Natural killer cell treated with Interleukin-12 subunit alpha and Interleukin-12 subunit beta and Interleukin-15 and Interleukin-18, amount 100 ng/mL, for 72 hours (primary cell): ENCODE measurements at regions not wholly inside any gene's neighbourhood (a gene's known extent, or its start where the extent isn't known, plus 50 kb on each side); places are given as distances from the start of the nearest gene placed in this dataset.
"Not testable (repeated sequence)": the region's sequence is repeated elsewhere in the genome, so short reads cannot be mapped to it uniquely, and the experiment has no call there.

ENCODE experiments used
- ATAC-seq, 2 donors: fragments of 150-1000 bp; cut with Tn5 transposase in 1 of 2; sonication (Bioruptor Pico), chemical (Tn5 transposase) in 1 of 2; 2 replicates each; pipeline ENCODE4 v1.10.0; 2021
- DNase-seq: peaks from one replicate; pipeline ENCODE4 v3.0.0; 2022; ENCODE audit warnings: low spot score
- H3K27ac Mint-ChIP-seq, 2 donors: 1 replicate in 1 of 2; 2 replicates in 1 of 2; pipeline ENCODE4 v1.8.0; 2022; ENCODE audit warnings: mixed read lengths in 2 of 2, mild to moderate bottlenecking in 1 of 2, moderate library complexity in 1 of 2
- H3K27me3 Mint-ChIP-seq, 2 donors: 1 replicate in 1 of 2; 2 replicates in 1 of 2; pipeline ENCODE4 v1.8.0; 2022; ENCODE audit warnings: mixed read lengths in 2 of 2
- H3K36me3 Mint-ChIP-seq: one replicate; pipeline ENCODE4 v1.8.0; 2022; ENCODE audit warnings: mixed read lengths
- H3K4me1 Mint-ChIP-seq, 2 donors: 1 replicate in 1 of 2; 2 replicates in 1 of 2; pipeline ENCODE4 v1.8.0; 2022; ENCODE audit warnings: low read depth in 2 of 2, mixed read lengths in 2 of 2, mild to moderate bottlenecking in 1 of 2
- H3K4me3 Mint-ChIP-seq: one replicate; pipeline ENCODE4 v1.8.0; 2022; ENCODE audit warnings: mixed read lengths
- H3K9me3 Mint-ChIP-seq: 2 replicates; pipeline ENCODE4 v1.8.0; 2022; ENCODE audit warnings: mixed read lengths

DNA sequence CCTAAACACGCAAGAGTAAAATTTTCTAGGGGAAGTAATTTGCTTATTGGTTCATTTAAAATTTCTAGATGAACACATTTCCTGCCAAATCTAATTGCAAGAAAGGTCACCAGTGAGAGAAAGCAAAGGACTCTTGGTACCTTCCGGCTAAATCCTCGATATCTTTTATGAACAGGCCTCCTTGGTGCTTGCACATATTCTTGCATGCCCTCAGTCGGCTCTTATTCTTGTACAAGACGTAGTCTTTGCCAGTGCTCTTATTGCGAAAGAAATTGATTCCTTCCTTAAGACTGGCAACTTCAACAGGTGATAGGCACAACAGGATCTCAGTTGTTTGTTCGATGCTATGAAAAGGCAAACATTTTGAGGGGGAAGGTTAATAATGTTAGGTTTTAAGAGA lies 141.7 kb upstream of the CARMIL1 start:
- Mint-ChIP-seq H3K4me1 (peaks cover 21 to 48% of the 10 kb centered on the region in 2 donors), H3K27ac (peak overlapping the region; percentile 95), H3K36me3 (peaks cover 34% of the 10 kb centered on the region), H3K4me3 (peak overlapping the region; percentile 90), H3K9me3 (no peaks in the 10 kb centered on the region), H3K27me3 (no peaks in the 10 kb centered on the region)
- ATAC-seq (peak; percentile 12 to 28), DNase-seq (no peak)

DNA sequence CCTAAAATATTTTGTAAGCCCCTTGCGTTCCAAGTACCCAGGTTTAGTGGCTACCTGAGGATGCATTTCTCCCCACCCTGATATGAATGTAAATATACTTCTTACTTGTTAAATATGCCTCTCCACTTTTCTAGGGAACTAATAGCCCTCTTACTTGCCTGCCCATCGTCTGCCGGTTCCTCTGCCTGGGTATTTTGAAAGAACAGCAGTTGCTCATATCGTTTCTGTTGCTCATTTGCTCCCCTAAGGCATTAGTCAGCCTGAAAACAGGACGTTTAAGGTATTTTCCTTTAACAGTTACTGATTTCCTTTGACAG lies 141.3 kb upstream of the CARMIL1 start:
- H3K27me3 Mint-ChIP-seq, result no peaks in the 10 kb centered on the region
- H3K4me3 Mint-ChIP-seq, result peak overlapping the region; percentile 90
- peaks cover 20 to 46% of the 10 kb centered on the region in 2 donors for H3K4me1 Mint-ChIP-seq
- H3K27ac Mint-ChIP-seq, result peak overlapping the region; percentile 95
- H3K9me3 Mint-ChIP-seq, result no peaks in the 10 kb centered on the region
- H3K36me3 Mint-ChIP-seq, result peaks cover 33% of the 10 kb centered on the region
- ATAC-seq (no peak), DNase-seq (no peak)

DNA sequence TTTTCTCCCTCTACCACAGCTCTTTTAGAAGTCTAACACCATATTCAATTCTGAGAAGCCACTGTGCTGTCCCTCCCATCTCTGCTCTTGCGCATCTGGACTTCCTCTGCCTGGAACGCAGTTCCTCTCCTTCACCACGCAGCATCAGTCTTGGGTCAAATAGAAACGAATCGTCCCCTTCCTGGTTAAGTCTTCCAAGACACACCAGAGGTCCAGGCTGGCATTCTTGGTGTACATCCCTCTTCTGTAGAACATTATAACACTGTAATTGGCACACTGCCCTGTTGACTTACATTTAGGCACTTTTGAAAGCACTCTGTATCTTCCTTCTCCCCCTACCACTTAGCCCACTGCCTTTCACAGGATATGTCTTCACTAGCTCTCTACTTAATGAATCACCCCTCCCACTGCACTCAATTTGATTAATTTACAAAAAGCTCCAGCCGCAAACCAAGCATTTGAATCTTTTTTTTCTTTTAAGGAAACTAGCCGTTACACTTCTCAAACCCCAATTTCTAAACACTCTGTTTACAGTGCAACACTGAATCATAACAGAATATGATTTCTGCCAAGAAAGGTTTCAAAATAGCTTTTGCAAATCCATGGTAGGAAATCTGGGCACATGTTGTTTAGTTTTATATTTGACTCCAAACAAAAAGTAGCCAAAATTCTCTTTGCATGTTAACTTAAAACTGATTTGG lies 140.8 kb upstream of the CARMIL1 start:
- Mint-ChIP-seq H3K27ac (peak overlapping the region; percentile 95), H3K36me3 (peaks cover 30% of the 10 kb centered on the region), H3K4me3 (peak overlapping the region; percentile 90), H3K9me3 (no peaks in the 10 kb centered on the region), H3K4me1 (peaks cover 21 to 45% of the 10 kb centered on the region in 2 donors), H3K27me3 (no peaks in the 10 kb centered on the region)
- ATAC-seq, result peak; percentile 93 to 94
- DNase-seq, result peak; percentile 89

DNA sequence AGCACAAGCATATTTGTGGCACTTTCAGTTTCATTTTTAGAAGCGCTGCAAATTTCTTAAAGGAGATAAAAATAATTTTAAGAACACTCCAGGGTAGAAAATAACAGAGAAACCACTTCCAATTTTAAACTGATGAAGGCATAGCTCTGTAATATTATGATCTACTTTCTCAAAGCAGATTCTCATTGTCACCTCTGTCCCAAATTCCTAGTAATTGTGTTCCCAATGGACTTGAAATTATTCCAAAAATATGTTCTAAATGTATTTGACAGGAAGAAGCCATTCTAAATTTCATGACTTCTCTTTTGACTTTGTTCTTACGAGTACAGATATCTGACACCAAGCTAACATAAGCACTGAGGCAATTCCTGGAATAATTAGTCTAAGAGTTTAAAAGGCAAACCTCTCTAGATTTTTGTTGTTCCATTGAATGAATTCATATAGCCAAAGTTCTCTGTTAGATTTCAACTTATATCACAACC lies 140.2 kb upstream of the CARMIL1 start:
- no peak for DNase-seq
- no peaks in the 10 kb centered on the region for H3K9me3 Mint-ChIP-seq
- ATAC-seq, result no peak
- H3K4me1 Mint-ChIP-seq, result peaks cover 21 to 41% of the 10 kb centered on the region in 2 donors
- H3K27me3 Mint-ChIP-seq, result no peaks in the 10 kb centered on the region
- peaks cover 26% of the 10 kb centered on the region for H3K36me3 Mint-ChIP-seq
- peak overlapping the region; percentile 95 for H3K27ac Mint-ChIP-seq
- peak overlapping the region; percentile 90 for H3K4me3 Mint-ChIP-seq

- H3K4me3 Mint-ChIP-seq, result peak overlapping the region; percentile 90
- not testable (repeated sequence) for ATAC-seq, H3K27me3 Mint-ChIP-seq, H3K9me3 Mint-ChIP-seq, DNase-seq
- peaks cover 21 to 41% of the 10 kb centered on the region in 2 donors for H3K4me1 Mint-ChIP-seq
- peaks cover 26% of the 10 kb centered on the region for H3K36me3 Mint-ChIP-seq
- H3K27ac Mint-ChIP-seq, result peak overlapping the region; percentile 95
Observed at GRCh38 chr6:25139608-25140007, 139.6 kb upstream of the CARMIL1 start.

GRCh38 chr6:25142506-25142905 lies 136.7 kb upstream of the CARMIL1 start:
- ATAC-seq (no peak), DNase-seq (no peak)
- Mint-ChIP-seq H3K4me3 (no peak overlapping the region), H3K4me1 (peaks cover 21 to 35% of the 10 kb centered on the region in 2 donors), H3K36me3 (peaks cover 12% of the 10 kb centered on the region), H3K27ac (peak overlapping the region; percentile 45 to 79), H3K27me3 (no peaks in the 10 kb centered on the region), H3K9me3 (no peaks in the 10 kb centered on the region)

DNA sequence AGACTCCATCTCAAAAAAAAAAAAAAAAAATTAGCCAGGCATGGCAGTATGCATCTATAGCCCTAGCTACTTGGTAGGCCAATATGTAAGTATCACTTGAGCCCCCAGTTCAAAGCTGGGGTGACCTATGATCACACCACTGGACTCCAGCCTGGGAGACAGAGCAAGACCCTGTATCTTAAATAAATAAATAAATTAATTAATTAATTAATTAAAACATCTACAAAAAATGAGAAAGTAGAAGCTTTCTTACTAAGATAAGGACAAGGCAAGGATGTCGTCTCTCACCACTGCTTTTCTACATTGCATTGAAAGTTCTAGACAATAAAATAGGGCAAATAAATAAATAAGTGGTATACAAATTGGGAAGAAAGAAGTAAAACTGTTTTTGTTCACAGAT lies 134.3 kb upstream of the CARMIL1 start:
- peaks cover 4% of the 10 kb centered on the region for H3K9me3 Mint-ChIP-seq
- H3K36me3 Mint-ChIP-seq, result peaks cover 17% of the 10 kb centered on the region
- no peak for ATAC-seq
- no peak for DNase-seq
- H3K27ac Mint-ChIP-seq, result no peak overlapping the region
- peaks cover 16 to 24% of the 10 kb centered on the region in 2 donors for H3K4me1 Mint-ChIP-seq
- H3K4me3 Mint-ChIP-seq, result no peak overlapping the region
- no peaks in the 10 kb centered on the region for H3K27me3 Mint-ChIP-seq

GRCh38 chr6:25147223-25147622 lies 132.0 kb upstream of the CARMIL1 start:
- Mint-ChIP-seq H3K9me3 (peaks cover 4% of the 10 kb centered on the region), H3K36me3 (peaks cover 17% of the 10 kb centered on the region), H3K27ac (no peak overlapping the region), H3K27me3 (no peaks in the 10 kb centered on the region), H3K4me3 (no peak overlapping the region), H3K4me1 (peaks cover 16 to 24% of the 10 kb centered on the region in 2 donors)
- no peak for DNase-seq
- no peak for ATAC-seq

- peaks cover 12% of the 10 kb centered on the region for H3K36me3 Mint-ChIP-seq
- H3K4me1 Mint-ChIP-seq, result peaks cover 16 to 21% of the 10 kb centered on the region in 2 donors
- no peak overlapping the region for H3K4me3 Mint-ChIP-seq
- DNase-seq (no peak), ATAC-seq (no peak)
- peak overlapping the region in 1 of 2 donors; percentile 15 for H3K27ac Mint-ChIP-seq
- H3K27me3 Mint-ChIP-seq, result no peaks in the 10 kb centered on the region
- peaks cover 4% of the 10 kb centered on the region for H3K9me3 Mint-ChIP-seq
Observed at GRCh38 chr6:25150031-25150430, 129.1 kb upstream of the CARMIL1 start.

- Mint-ChIP-seq H3K27me3 (no peaks in the 10 kb centered on the region), H3K36me3 (peaks cover 6% of the 10 kb centered on the region), H3K9me3 (peaks cover 4% of the 10 kb centered on the region), H3K4me1 (peaks cover 19 to 24% of the 10 kb centered on the region in 2 donors), H3K27ac (no peak overlapping the region), H3K4me3 (no peak overlapping the region)
- no peak for ATAC-seq
- no peak for DNase-seq
Observed at GRCh38 chr6:25150863-25151262, 128.3 kb upstream of the CARMIL1 start.

GRCh38 chr6:25153079-25153478 lies 126.1 kb upstream of the CARMIL1 start:
- H3K27me3 Mint-ChIP-seq, result no peaks in the 10 kb centered on the region
- peaks cover 19 to 23% of the 10 kb centered on the region in 2 donors for H3K4me1 Mint-ChIP-seq

DNA sequence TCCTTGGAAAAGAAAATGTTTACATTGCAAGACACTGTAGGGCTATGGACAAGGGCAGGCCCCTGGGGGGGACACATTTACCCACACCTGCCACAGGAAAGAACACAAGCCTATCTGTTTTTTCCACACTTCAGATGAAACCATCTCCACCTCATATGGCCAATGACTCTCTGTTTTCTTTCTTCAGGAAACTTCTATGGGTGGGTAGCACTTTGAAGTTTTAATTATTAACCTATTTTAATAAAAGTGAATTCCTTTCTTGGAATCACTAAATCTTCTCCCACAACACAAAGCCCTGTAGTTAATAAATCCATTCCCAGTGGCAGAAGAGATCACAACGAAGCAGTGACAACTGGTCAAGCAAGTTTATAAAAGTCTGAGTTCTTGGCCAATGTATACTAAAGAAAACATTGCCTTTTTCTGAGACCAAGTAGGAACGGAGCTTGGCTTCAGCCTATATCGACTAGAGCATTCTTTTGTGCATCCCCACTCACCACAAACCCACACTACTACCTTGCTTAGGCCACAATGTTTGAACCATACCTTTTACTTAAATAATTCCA lies 125.1 kb upstream of the CARMIL1 start:
- H3K4me1 Mint-ChIP-seq, result peaks cover 19 to 23% of the 10 kb centered on the region in 2 donors
- H3K36me3 Mint-ChIP-seq, result peaks cover 9% of the 10 kb centered on the region
- no peaks in the 10 kb centered on the region for H3K27me3 Mint-ChIP-seq
- no peak for ATAC-seq
- no peak for DNase-seq
- H3K4me3 Mint-ChIP-seq, result no peak overlapping the region
- no peak overlapping the region for H3K27ac Mint-ChIP-seq
- peaks cover 11% of the 10 kb centered on the region for H3K9me3 Mint-ChIP-seq

More at GRCh38 chr6:25153079-25153478, 126.1 kb upstream of the CARMIL1 start:
- H3K36me3 Mint-ChIP-seq, result peaks cover 8% of the 10 kb centered on the region
- ATAC-seq, result no peak
- DNase-seq, result no peak
- no peak overlapping the region for H3K27ac Mint-ChIP-seq
- no peak overlapping the region for H3K4me3 Mint-ChIP-seq
- H3K9me3 Mint-ChIP-seq, result peaks cover 11% of the 10 kb centered on the region

DNA sequence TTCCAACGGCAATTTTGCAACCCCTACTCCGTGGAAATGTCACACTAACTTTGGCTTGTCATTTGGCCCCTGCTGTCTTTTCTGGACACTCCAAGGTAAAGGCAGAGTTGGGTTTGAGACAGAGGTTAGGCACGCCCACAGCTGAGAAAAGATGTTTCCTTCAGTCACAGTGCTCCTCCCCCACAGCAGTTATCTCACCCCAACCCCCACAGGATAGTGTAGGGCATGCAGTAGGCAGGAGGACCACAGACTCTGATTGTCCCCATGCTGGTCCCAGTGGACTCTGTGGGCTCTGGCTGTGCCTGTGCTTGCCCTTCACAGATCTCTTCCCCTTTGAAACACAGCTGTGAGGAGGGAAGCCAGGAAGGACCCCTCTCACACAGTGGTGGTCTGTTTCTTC lies 124.0 kb upstream of the CARMIL1 start:
- Mint-ChIP-seq H3K27me3 (no peaks in the 10 kb centered on the region), H3K4me3 (peak overlapping the region; percentile 32), H3K36me3 (peaks cover 20% of the 10 kb centered on the region), H3K9me3 (peaks cover 16% of the 10 kb centered on the region), H3K4me1 (peaks cover 19 to 23% of the 10 kb centered on the region in 2 donors), H3K27ac (peak overlapping the region; percentile 53 to 72)
- DNase-seq (no peak), ATAC-seq (peak; percentile 66 to 77)

DNA sequence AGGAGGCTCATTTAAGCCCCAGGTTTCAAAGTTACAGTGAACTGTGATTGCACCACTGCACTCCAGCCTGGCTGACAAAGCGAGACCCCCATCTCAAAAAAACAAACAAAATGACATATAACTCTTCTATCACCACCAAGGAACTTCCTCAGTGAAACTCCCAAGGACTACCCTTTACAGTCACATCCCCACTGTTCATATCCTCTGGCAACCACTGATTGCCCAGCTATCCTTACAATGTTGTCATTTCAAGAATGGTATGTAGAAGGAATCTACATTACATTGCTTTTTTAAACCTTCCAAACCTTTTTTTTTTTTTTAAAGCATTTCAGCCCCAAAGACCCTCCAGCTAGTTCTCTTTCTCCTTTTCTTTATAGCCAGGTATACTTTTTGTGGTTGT lies 123.1 kb upstream of the CARMIL1 start:
- H3K36me3 Mint-ChIP-seq, result peaks cover 26% of the 10 kb centered on the region
- peaks cover 0 to 2% of the 10 kb centered on the region in 2 donors for H3K27me3 Mint-ChIP-seq
- peaks cover 19 to 25% of the 10 kb centered on the region in 2 donors for H3K4me1 Mint-ChIP-seq
- peak overlapping the region; percentile 27 to 53 for H3K27ac Mint-ChIP-seq
- ATAC-seq, result peak in 1 of 2 donors; percentile 52
- no peak for DNase-seq
- peak overlapping the region; percentile 9 for H3K4me3 Mint-ChIP-seq
- H3K9me3 Mint-ChIP-seq, result peaks cover 20% of the 10 kb centered on the region
